Type B pancreatic cell (in vitro differentiated cells): ENCODE measurements at regions not wholly inside any gene's neighbourhood (a gene's known extent, or its start where the extent isn't known, plus 50 kb on each side); places are given as distances from the start of the nearest gene placed in this dataset.

Experiments used
- DNase-seq: peaks from one replicate; pipeline ENCODE4 v3.0.0; 2021; ENCODE audit warnings: mixed read lengths; ENCODE audit not compliant: unreplicated experiment; ENCODE audit errors: extremely low spot score
- H3K27ac Mint-ChIP-seq: 2 replicates; pipeline ENCODE4 v1.8.0; 2021; ENCODE audit warnings: mild to moderate bottlenecking, mixed read lengths
- H3K27me3 Mint-ChIP-seq: 2 replicates; pipeline ENCODE4 v1.8.0; 2021; ENCODE audit warnings: mixed read lengths
- H3K36me3 Mint-ChIP-seq: 2 replicates; pipeline ENCODE4 v1.8.0; 2021; ENCODE audit warnings: mixed read lengths
- H3K4me1 Mint-ChIP-seq: one replicate; pipeline ENCODE4 v1.8.0; 2021; ENCODE audit warnings: mixed read lengths; ENCODE audit not compliant: unreplicated experiment
- H3K4me3 Mint-ChIP-seq: 2 replicates; pipeline ENCODE4 v1.8.0; 2021; ENCODE audit warnings: mild to moderate bottlenecking, mixed read lengths
- H3K9me3 Mint-ChIP-seq: 2 replicates; pipeline ENCODE4 v1.8.0; 2021; ENCODE audit warnings: mixed read lengths
- TF ChIP-seq, protein P1 (sequence below): fragments of 200-600 bp; sonication (generic); conservative IDR thresholded peaks from 2 replicates; pipeline ENCODE4 v1.5.0; 2021; ENCODE audit warnings: antibody characterized with exemption, mild to moderate bottlenecking

DNA sequence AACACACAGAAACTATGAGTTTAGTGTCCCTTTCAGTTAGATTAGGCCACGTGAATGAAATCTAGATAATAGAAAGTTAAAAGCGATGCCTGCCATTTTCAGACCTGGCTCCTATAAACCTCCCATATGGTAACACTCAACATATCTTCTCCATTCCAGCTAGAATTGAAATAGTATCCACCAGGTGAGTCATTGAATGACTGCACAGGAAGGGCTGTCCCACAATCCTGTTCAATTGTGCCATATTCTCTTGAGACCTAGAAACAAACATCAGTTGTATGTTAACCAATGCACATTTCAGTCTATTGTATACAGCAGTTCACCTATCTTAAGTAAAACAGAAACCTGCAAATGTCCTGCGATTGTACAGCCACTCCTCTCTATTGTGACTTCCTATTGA is 659.3 kb upstream of the SLIT2 start:
- Mint-ChIP-seq H3K27ac (no peak overlapping the region), H3K4me1 (no peaks in the 10 kb centered on the region), H3K36me3 (no peaks in the 10 kb centered on the region), H3K9me3 (peaks cover 5% of the 10 kb centered on the region), H3K27me3 (no peaks in the 10 kb centered on the region), H3K4me3 (no peak overlapping the region)
- TF ChIP-seq, protein P1, sequence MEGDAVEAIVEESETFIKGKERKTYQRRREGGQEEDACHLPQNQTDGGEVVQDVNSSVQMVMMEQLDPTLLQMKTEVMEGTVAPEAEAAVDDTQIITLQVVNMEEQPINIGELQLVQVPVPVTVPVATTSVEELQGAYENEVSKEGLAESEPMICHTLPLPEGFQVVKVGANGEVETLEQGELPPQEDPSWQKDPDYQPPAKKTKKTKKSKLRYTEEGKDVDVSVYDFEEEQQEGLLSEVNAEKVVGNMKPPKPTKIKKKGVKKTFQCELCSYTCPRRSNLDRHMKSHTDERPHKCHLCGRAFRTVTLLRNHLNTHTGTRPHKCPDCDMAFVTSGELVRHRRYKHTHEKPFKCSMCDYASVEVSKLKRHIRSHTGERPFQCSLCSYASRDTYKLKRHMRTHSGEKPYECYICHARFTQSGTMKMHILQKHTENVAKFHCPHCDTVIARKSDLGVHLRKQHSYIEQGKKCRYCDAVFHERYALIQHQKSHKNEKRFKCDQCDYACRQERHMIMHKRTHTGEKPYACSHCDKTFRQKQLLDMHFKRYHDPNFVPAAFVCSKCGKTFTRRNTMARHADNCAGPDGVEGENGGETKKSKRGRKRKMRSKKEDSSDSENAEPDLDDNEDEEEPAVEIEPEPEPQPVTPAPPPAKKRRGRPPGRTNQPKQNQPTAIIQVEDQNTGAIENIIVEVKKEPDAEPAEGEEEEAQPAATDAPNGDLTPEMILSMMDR, result no peak
- no peak for DNase-seq

DNA sequence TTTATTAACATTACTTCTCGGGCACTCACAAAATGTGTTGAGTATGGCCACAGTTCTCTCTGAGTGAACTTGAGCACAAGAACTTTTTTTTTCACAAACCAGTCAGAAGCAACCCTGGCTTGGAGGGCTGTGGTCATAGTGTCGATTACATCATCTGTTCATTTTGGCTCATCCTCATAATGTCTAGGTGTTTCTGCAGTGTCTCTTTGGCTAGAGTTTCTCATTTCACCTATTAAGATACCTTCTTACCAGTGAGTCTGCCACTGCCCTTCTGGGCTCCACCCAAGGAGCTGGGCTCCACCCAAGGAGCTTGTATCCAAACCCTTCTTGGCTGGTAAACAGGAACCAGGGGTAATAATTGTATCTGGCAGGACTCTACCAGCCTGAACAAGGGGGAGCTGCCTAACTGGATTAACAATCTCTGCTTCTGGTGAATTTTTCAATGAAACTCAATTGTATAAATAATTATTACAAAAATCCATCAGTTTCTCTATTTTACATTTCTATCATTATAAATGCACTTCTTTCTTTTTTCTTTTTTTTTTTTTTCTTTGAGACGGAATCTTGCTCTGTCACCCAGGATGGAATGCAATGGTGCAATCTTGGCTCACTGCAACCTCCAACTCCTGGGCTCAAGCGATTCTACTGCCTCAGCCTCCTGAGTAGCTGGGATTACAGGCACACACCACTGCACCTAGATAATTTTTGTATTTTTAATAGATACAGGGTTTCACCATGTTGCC is 667.7 kb upstream of the SLIT2 start:
- Mint-ChIP-seq H3K9me3 (no peaks in the 10 kb centered on the region), H3K36me3 (no peaks in the 10 kb centered on the region)

DNA sequence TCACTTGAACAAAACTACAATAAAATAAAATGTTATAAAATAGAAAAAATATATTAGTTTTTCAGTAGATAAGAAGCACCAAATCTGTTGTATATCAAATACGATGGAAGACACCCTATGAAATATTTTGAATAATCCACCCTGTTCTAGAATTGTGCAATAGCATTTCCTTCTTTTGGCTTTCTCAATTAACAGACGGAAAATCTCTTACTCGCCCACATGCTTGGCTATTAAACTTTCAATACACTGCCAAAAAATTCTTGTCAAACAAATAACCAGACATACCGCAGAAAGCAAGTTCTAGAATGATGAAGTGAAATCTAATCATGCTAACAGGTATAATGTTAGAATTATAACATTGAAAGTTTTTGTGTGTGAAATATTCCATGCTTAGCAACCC is 671.6 kb upstream of the SLIT2 start:
- no peaks in the 10 kb centered on the region for H3K36me3 Mint-ChIP-seq
- no peaks in the 10 kb centered on the region for H3K27me3 Mint-ChIP-seq
- no peak overlapping the region for H3K27ac Mint-ChIP-seq
- no peak for DNase-seq
- TF ChIP-seq, protein P1, result no peak
- no peaks in the 10 kb centered on the region for H3K9me3 Mint-ChIP-seq
- no peaks in the 10 kb centered on the region for H3K4me1 Mint-ChIP-seq
- no peak overlapping the region for H3K4me3 Mint-ChIP-seq

More for the DNA sequence above, 667.7 kb upstream of the SLIT2 start:
- Mint-ChIP-seq H3K27me3 (no peaks in the 10 kb centered on the region), H3K27ac (no peak overlapping the region), H3K4me3 (no peak overlapping the region), H3K4me1 (no peaks in the 10 kb centered on the region)
- TF ChIP-seq, protein P1, result no peak
- no peak for DNase-seq

DNA sequence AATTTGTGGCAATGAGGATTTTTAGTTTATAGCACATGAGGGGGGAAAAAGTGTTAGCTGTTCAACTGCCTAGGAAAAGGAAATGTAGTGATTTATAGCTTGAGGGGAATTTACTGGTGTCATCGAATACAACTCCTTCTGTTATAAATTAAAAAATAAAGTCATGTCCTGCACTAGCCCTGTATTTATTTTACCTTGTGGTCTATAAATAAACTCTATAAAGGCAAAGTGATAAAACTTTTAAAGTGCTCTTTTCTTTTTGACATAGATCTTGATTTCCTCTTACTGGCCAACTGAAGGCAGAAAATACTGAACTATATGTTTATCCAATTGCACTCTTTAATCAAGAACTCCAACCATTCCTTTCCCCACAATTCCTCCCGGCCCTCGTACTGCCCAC is 672.1 kb upstream of the SLIT2 start:
- TF ChIP-seq, protein P1, result no peak
- no peak for DNase-seq
- Mint-ChIP-seq H3K9me3 (no peaks in the 10 kb centered on the region), H3K27me3 (no peaks in the 10 kb centered on the region), H3K36me3 (no peaks in the 10 kb centered on the region), H3K4me3 (no peak overlapping the region), H3K4me1 (no peaks in the 10 kb centered on the region), H3K27ac (no peak overlapping the region)

DNA sequence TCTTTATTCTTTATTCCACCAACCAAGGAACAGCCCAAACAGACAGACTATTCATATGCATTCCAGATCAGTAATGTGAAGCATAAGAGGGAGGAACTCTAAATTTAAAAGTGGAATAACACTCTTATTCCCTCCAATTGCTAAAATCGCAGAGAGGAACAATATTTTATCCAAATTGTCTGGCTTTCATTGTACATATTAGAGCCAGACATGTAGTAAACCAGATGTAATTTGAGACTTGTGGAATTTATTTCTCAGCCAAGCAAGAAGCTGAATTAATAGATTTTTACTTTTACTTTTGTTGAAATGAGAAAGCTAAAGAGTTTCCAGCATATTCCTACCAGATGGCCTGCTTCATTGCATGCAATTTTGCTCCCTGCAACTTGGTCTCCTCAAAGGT is 674.6 kb upstream of the SLIT2 start:
- Mint-ChIP-seq H3K4me3 (no peak overlapping the region), H3K27ac (no peak overlapping the region), H3K4me1 (no peaks in the 10 kb centered on the region), H3K27me3 (no peaks in the 10 kb centered on the region), H3K36me3 (no peaks in the 10 kb centered on the region), H3K9me3 (no peaks in the 10 kb centered on the region)
- DNase-seq, result no peak
- TF ChIP-seq, protein P1, result no peak

DNA sequence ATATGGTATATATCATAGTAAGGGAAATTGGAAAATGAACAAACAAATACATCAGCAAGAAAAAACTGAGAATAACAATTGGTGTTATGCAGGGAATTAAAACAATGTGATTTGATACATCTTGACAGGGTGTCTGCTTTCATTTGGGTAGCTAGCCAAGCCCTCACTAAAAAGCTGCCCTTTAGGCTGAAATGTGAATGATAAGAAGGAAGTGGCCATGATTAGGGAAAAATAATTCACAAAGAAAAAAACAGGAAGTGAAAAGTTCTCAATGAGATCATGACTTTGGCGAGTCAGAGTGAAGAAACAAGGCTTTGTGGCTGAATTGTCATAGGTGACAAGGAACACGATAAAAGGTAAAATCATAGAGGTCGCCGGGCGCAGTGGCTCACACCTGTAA is 675.8 kb upstream of the SLIT2 start:
- no peak for DNase-seq
- Mint-ChIP-seq H3K4me3 (no peak overlapping the region), H3K27me3 (no peaks in the 10 kb centered on the region), H3K4me1 (no peaks in the 10 kb centered on the region), H3K36me3 (no peaks in the 10 kb centered on the region), H3K27ac (no peak overlapping the region), H3K9me3 (no peaks in the 10 kb centered on the region)
- TF ChIP-seq, protein P1, result no peak
